ENCODE measurements at regions not wholly inside any gene's neighbourhood (a gene's known extent, or its start where the extent isn't known, plus 50 kb on each side); places are given as distances from the start of the nearest gene placed in this dataset.
A peak's percentile ranks its signal among the peaks of the same experiment; 100 is the strongest.

DNA sequence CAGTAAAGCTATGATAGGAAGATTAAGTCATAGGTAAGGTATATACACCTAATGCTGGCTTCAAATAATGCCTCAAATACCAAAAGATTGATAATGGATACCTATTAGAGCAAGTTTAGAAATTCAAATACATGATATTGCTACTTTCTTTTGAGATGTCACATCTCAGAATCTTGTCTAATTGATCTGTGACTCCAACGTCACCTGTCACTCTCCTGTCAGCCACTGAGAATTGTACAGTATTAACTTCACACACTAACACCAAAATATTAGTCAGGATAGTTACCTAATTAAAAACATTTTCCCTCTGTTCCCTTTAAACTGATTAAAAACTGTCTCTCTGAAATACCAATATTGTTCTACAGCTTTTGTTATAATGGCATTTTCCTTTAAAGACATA is 575.5 kb upstream of the ID4 start:
- H3K4me1 ChIP-seq (ENCODE audit: control insufficient read depth, insufficient read depth, low read length) = no peaks in the 10 kb centered on the region
- 88 to 100% methylated on average over 1 of the region's 1 CpG for WGBS, 2 experiments (ENCODE audit: insufficient coverage in 1 of 2, insufficient read length in 1 of 2)
- no peaks in the 10 kb centered on the region for H3K36me3 ChIP-seq (ENCODE audit: control insufficient read depth, insufficient read depth, low read length)
- Mint-ChIP-seq H3K36me3 (ENCODE audit: low read depth) (no peaks in the 10 kb centered on the region), H3K4me1 (no peaks in the 10 kb centered on the region), H3K27ac (no peak overlapping the region), H3K27me3 (ENCODE audit: insufficient read depth) (no peaks in the 10 kb centered on the region), H3K4me3 (no peak overlapping the region), H3K9me3 (no peaks in the 10 kb centered on the region)
- TF ChIP-seq CTCF (conservative IDR thresholded peaks at IDR 0.05) = no peak
- H3K4me3 ChIP-seq (ENCODE audit: low read length) = no peak overlapping the region
- no peaks in the 10 kb centered on the region for H3K27me3 ChIP-seq (ENCODE audit: control insufficient read depth, insufficient read depth, low read length, poor library complexity, severe bottlenecking)
- no peak overlapping the region for H3K27ac ChIP-seq (ENCODE audit: low read depth, low read length)
- no peak for DNase-seq
- no peak overlapping the region for H3K9ac ChIP-seq (ENCODE audit: extremely low read depth, low read length, poor library complexity, severe bottlenecking)
- H3K9me3 ChIP-seq (ENCODE audit: control insufficient read depth, low read length) = no peaks in the 10 kb centered on the region

DNA sequence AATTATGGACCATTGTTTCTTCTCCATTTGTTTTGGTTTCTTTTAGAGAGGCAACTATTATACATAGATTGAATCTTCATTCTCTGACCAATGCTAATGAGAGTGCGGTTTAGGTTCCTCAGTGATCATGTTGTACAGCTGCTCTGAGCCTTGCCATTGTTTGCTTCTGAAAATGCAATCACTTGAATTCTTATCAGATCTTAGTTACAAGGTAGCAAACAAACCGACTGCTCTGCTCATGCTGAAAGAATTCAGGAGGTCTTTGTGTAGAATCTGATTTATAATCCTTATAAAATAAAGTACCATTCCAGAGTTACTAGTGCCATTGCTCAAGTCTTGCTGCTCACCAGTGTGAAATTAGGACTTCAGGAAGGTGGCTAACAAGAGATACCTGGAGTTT is 569.1 kb upstream of the ID4 start:
- H3K36me3 ChIP-seq (ENCODE audit: control insufficient read depth, insufficient read depth, low read length) = no peaks in the 10 kb centered on the region
- Mint-ChIP-seq H3K27me3 (ENCODE audit: insufficient read depth) (no peaks in the 10 kb centered on the region), H3K27ac (peak overlapping the region; percentile 4), H3K9me3 (peaks cover 6% of the 10 kb centered on the region), H3K4me1 (peaks cover 6% of the 10 kb centered on the region), H3K4me3 (no peak overlapping the region), H3K36me3 (ENCODE audit: low read depth) (no peaks in the 10 kb centered on the region)
- H3K27ac ChIP-seq (ENCODE audit: low read depth, low read length) = no peak overlapping the region
- WGBS, 2 experiments (ENCODE audit: insufficient coverage in 1 of 2, insufficient read length in 1 of 2) = 65 to 93% methylated on average over 2 of the region's 2 CpGs
- no peak overlapping the region for H3K9ac ChIP-seq (ENCODE audit: extremely low read depth, low read length, poor library complexity, severe bottlenecking)
- H3K9me3 ChIP-seq (ENCODE audit: control insufficient read depth, low read length) = no peaks in the 10 kb centered on the region
- no peaks in the 10 kb centered on the region for H3K27me3 ChIP-seq (ENCODE audit: control insufficient read depth, insufficient read depth, low read length, poor library complexity, severe bottlenecking)
- no peak for DNase-seq
- no peaks in the 10 kb centered on the region for H3K4me1 ChIP-seq (ENCODE audit: control insufficient read depth, insufficient read depth, low read length)
- no peak overlapping the region for H3K4me3 ChIP-seq (ENCODE audit: low read length)
- no peak for TF ChIP-seq CTCF (conservative IDR thresholded peaks at IDR 0.05)

DNA sequence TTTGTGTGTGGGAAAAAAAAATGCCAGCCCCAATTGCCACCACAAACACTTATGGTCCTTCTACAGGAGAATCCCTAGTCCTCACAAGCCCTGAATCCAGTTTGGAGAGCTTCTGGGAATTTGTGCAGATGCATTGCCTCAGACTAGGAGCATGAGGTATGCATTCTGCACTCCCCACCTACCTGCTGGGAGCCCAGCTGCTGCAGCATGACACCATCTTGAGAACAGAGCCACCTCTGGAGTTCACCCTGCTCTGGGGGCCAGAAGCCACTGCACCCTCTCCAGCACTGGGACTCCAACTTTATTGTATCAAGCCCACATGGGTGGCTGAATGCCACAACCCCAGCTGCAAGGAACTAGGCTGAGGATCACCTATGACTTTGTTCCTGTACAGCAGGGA is 568.5 kb upstream of the ID4 start:
- Histone ChIP-seq H3K36me3 (ENCODE audit: control insufficient read depth, insufficient read depth, low read length) (no peaks in the 10 kb centered on the region), H3K27ac (ENCODE audit: low read depth, low read length) (no peak overlapping the region), H3K4me1 (ENCODE audit: control insufficient read depth, insufficient read depth, low read length) (no peaks in the 10 kb centered on the region), H3K27me3 (ENCODE audit: control insufficient read depth, insufficient read depth, low read length, poor library complexity, severe bottlenecking) (no peaks in the 10 kb centered on the region), H3K9ac (ENCODE audit: extremely low read depth, low read length, poor library complexity, severe bottlenecking) (no peak overlapping the region), H3K4me3 (ENCODE audit: low read length) (no peak overlapping the region), H3K9me3 (ENCODE audit: control insufficient read depth, low read length) (no peaks in the 10 kb centered on the region)
- no peaks in the 10 kb centered on the region for H3K27me3 Mint-ChIP-seq (ENCODE audit: insufficient read depth)
- H3K27ac Mint-ChIP-seq = peak overlapping the region; percentile 4
- H3K36me3 Mint-ChIP-seq (ENCODE audit: low read depth) = no peaks in the 10 kb centered on the region
- peaks cover 6% of the 10 kb centered on the region for H3K9me3 Mint-ChIP-seq
- peaks cover 6% of the 10 kb centered on the region for H3K4me1 Mint-ChIP-seq
- TF ChIP-seq CTCF (conservative IDR thresholded peaks at IDR 0.05) = no peak
- no peak overlapping the region for H3K4me3 Mint-ChIP-seq
- no peak for DNase-seq

All from endodermal cell (in vitro differentiated cells).